Ecto neural progenitor cell (in vitro differentiated cells): ENCODE measurements at regions not wholly inside any gene's neighbourhood (a gene's known extent, or its start where the extent isn't known, plus 50 kb on each side); places are given as distances from the start of the nearest gene placed in this dataset.
"Not testable (repeated sequence)": the region's sequence is repeated elsewhere in the genome, so short reads cannot be mapped to it uniquely, and the experiment has no call there.

Experiments
- DNase-seq: peaks from one replicate; pipeline ENCODE4 v3.0.0-alpha.2; 2018; ENCODE audit warnings: low spot score

- DNase-seq, result no peak
These were observed 122.1 kb upstream of the DAPK1 start for GRCh38 chr9:87375397-87376073.

DNA sequence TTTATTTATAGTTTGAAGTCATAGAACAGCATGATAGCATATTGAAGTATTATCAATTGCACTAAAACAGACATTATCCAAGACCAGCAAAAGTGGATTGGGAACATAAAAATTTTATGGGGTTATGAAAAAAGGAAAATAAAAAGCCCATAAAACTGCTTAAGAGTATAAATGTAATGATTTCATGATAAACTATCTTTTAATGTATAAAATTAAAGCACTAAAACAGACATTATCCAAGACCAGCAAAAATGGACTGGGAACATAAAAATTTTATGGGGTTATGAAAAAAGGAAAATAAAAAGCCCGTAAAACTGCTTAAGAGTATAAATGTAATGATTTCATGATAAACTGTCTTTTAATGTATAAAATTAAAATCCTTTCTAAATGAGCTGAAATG lies 119.0 kb upstream of the DAPK1 start:
- DNase-seq, result no peak

GRCh38 chr9:87379300-87379699 lies 118.4 kb upstream of the DAPK1 start:
- no peak for DNase-seq

DNA sequence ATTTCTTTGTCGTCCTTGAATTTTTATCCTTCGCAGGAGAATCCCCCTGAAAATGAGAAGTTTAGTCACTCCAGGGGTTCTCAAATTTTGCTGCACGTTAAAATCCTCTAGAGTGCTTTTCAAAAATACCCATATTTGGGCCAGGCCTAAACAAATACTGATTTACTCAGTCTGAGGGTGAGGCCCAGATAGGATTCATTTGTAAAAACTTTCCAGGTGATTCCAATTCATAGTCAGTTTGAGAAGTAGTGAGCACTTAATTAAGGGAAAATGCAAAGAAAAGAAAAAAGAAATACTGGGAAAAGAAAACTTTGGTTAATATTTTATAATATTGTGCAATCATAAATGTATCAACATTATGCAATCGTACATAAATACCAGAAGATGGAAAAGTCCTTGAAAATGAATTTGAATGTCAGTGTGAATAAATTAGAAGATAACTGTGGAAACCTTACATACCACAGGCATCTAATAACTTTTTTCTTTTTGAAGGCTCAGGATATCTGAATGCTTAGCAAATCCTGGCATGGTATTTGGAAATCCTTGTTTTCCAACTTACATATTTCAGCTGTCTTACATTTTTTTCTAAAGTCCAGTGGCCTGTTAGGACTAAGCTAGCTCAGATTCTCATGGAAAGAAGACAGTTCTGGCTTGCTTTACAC lies 116.5 kb upstream of the DAPK1 start:
- DNase-seq, result no peak

DNA sequence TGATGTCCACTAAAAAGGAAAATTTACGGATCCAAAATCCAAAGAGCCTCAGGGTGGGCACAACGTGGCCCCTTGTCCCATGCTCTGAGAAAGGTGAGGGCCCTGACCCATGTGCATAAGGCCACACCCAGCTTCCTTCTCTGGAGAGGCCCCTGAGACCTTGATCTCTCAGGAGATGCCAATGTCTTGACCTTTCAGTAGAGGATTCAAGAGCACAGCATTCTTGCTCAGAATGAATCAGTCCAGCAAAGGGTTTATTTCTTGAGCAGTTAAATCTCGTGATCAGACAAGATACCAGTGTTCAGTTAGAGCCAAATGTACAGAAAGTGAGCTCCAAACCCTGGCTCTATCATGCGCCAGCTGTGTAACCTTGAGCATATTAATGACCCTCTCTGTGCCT lies 115.9 kb upstream of the DAPK1 start:
- no peak for DNase-seq

GRCh38 chr9:87382900-87383299 lies 114.8 kb upstream of the DAPK1 start:
- no peak for DNase-seq

GRCh38 chr9:87383344-87384150 lies 114.1 kb upstream of the DAPK1 start:
- DNase-seq, result no peak

DNA sequence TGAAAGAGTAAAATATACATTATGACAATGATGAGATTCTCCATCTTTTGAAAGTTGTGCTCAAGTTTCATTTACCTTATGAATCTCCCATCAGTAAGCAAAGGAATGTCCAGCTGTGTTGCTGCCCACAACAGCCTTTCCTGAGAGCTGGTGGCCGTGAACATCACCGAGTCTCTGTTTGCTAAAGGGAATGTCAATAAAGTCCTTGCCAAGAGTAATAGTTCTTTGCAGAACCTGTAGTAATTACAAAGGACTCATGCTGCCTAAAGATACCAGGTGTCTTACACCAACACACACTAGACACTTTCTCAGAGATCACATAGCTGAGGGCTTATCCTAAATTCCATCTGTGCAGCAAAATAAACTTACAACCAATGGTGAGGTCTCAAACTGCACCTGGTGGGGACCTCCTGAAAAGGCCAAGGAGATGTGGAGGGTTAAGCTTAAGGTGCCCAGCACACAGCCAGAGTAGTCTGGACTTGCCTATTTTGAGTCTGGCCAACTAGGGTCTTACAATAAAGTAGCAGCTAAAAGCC lies 111.1 kb upstream of the DAPK1 start:
- DNase-seq, result no peak

DNA sequence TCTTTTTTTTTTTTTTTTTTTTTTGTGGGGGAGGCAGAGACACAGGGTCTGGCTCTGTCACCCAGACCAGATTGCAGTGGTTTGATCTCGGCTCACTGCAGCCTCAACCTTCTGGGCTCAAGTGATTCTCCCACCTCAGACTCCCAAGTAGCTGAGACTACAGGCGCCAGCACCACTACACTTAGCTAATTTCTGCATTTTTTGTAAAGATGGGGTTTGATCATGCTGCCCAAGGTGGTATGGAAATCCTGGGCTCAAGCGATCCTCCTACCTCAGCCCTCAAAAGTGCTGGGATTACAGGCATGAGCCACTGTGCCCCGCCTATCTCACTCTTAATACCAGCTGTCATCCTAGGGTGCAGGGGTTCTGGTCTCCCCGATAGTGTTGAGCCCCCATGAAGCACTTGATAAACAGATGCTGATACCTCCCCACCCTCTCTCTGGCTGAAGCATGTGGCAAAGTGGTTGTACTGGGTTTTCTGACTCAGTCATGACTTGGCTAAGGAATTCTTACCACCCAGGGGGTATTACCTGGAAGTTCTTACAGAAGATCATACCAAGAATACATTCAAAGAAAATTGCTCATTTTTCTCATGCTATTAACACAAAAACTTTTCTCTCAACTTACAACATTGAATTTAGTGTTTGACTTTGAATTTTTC lies 110.2 kb upstream of the DAPK1 start:
- DNase-seq, result no peak

DNA sequence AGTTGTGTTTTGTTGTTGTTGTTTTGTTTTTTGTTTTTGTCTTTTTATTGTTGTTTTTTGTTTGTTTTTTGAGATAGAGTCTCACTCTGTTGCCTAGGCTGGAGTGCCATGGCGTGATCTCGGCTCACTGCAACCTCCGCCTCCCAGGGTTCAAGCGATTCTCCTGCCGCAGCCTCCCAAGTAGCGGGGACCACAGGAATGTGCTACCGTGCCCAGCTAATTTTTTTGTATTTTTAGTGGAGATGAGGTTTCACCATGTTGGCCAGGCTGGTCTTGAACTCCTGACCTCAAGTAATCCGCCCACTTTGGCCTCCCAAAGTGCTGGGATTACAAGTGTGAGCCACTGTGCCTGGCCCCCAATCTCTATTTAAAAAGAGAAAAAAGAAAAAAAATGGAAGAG lies 109.0 kb upstream of the DAPK1 start:
- DNase-seq, result not testable (repeated sequence)

GRCh38 chr9:87389936-87390335 lies 107.7 kb upstream of the DAPK1 start:
- DNase-seq, result no peak

DNA sequence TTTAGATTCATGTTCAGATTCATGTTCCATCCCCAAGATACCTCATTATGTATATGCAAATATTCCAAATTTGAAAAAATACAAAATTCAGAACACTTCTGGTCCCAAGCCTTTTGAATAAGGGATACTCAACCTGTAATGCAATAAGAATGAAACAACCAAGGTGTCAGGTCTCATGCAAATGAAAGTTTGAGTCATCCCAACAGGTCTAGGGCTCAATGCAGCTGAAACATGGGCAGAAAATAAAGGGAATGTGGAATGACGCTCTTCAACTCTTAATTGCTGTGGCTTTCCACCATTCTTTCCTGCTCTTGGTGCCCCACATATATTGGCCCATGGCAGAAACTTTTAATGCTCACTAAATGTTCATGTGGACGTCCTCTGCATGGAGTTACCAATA lies 107.3 kb upstream of the DAPK1 start:
- no peak for DNase-seq

DNA sequence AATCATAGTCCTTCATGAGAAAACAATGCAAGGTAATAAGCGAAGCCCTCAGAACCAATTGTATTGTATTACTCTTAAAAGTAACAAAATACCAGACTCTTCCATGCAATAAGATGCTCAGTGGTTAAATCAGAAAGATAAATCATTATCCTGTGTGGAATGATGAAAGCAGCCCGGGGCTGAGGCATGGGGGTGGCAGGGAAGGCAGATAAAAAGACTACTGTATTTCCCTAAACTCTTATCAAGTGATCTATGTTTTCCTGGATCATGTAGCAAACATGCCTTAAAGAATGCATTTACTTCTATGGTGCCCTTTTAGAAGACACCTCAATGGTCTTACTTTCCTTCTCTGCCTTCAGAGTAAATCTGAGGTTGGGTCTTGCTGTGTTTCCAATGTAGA lies 105.6 kb upstream of the DAPK1 start:
- no peak for DNase-seq

GRCh38 chr9:87393706-87394230 lies 103.9 kb upstream of the DAPK1 start:
- DNase-seq, result no peak

- no peak for DNase-seq
These were observed 101.7 kb upstream of the DAPK1 start for GRCh38 chr9:87395804-87396479.

DNA sequence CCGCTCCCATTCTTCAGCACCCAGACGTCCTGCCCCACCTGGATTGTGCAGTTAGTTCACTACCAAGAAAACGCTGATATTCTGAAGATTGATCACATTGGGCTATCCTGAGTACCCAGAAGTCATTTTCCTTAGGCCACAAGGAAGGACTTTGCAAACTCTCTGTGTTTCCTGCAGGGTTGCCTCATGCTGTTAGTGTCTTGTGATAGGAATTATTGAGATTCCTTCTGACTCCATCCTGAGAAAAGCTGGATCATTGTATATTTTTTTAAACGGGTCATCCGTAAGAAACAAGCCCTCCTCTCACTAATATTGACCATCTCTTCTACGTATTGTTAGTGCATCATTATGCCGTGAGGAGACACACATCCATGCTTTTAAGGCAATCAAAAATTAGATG lies 96.0 kb upstream of the DAPK1 start:
- no peak for DNase-seq

DNA sequence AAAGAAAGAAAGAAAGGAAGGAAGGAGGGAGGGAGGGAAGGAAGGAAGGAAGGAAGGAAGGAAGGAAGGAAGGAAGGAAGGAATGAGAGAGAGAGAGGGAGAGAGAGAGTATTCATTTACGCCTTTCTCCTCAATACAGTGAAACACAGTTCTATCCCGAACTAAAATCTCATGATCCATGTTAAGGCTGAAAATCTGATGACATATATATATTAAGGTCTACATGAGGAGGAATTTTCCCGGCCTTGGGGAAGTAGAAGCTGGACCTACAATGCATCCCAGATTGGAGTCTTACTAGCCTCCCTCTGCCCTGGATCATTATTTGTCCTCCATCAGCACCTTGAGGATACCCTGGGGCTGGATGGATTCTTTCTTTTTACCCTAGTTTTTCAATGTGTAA lies 95.1 kb upstream of the DAPK1 start:
- DNase-seq, result no peak

GRCh38 chr9:87405677-87406542 lies 91.8 kb upstream of the DAPK1 start:
- no peak for DNase-seq

DNA sequence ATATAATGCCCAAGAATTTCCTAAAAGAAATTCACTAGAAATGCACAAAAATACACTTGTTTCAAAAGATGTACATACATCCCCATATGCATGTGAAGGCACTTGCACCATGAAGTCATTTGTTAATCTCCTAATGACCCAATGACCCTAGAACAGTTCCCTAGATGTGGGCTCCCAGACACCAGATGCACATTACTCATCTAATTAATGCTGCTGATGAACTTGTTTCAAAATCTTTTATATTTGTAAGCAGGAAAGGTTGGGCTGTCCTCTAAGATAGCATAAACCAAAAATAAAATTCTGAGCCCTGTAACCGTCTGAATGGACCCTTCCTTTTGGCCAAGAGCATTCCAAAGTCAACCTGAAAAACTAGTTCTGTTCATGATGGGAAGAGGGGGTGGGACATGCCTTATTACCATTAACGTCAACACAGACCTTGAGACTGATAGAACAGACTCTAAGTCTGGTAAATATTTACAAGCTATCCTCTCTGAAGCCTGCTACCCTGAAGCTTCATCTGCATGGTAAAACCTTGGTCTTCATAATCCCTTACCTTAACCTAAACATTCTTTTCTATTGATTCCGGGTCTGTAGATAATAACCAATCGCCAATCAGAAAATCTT lies 91.0 kb upstream of the DAPK1 start:
- DNase-seq, result no peak
